SK-N-SH (cell line): ENCODE measurements at regions not wholly inside any gene's neighbourhood (a gene's known extent, or its start where the extent isn't known, plus 50 kb on each side); places are given as distances from the start of the nearest gene placed in this dataset.

Source experiments
- CTCF ChIA-PET: fragments of 300-600, 350-600 bp; formaldehyde crosslinking; extraction: SDS; loops from one replicate; lab custom pipeline; 2021; lab: Yijun Ruan, JAX
- POLR2A ChIA-PET: fragments of 350-600 bp; sonication (Branson Sonifier 250); formaldehyde crosslinking; extraction: SDS; loops from one replicate; lab custom pipeline; 2020; ENCODE audit warnings: antibody characterized with exemption, inconsistent platforms; lab: Yijun Ruan, JAX
- DNase-seq: peaks from one replicate; pipeline ENCODE4 v3.0.0; 2012
- H2AFZ ChIP-seq: fragments of 200-600 bp; sonication (generic); 2 replicates; pipeline ENCODE4 v1.8.1; 2016; ENCODE audit warnings: antibody characterized with exemption, mild to moderate bottlenecking, low read depth
- H3F3A ChIP-seq: fragments of 200-600 bp; sonication (generic); replicated peaks from 2 replicates; pipeline ENCODE3; 2016; ENCODE audit warnings: antibody characterized with exemption, mild to moderate bottlenecking; ENCODE audit not compliant: insufficient read depth
- H3K27ac ChIP-seq, 2 experiments: fragments of 200-500 bp in 1 of 2; fragments of 200-600 bp in 1 of 2; sonication (Bioruptor generic) in 1 of 2; sonication (generic), shearing (Covaris generic) in 1 of 2; 2 replicates each; pipeline versions ENCODE4 v1.5.1 to v1.6.1; 2014 to 2016; ENCODE audit warnings: low read depth in 2 of 2, inconsistent platforms in 1 of 2, low read length in 1 of 2, mild to moderate bottlenecking in 1 of 2, mixed read lengths in 1 of 2
- H3K27me3 ChIP-seq: fragments of 200-600 bp; sonication (generic), shearing (Covaris generic); 2 replicates; pipeline ENCODE4 v1.6.1; 2016; ENCODE audit warnings: mixed run types; ENCODE audit not compliant: insufficient read depth
- H3K36me3 ChIP-seq, 2 experiments: fragments of 200-500 bp in 1 of 2; fragments of 200-600 bp in 1 of 2; sonication (Bioruptor generic) in 1 of 2; sonication (generic) in 1 of 2; replicated peaks in 1 of 2; 2 replicates each; pipeline versions ENCODE3 to v1.5.1; 2014 to 2016; ENCODE audit warnings: low read length in 1 of 2, mild to moderate bottlenecking in 1 of 2; ENCODE audit not compliant: insufficient read depth in 2 of 2, control insufficient read depth in 1 of 2
- H3K4me1 ChIP-seq, 2 experiments: fragments of 200-500 bp in 1 of 2; fragments of 200-600 bp in 1 of 2; sonication (Bioruptor generic) in 1 of 2; sonication (generic), shearing (Covaris generic) in 1 of 2; 2 replicates each; pipeline versions ENCODE4 v1.5.1 to v1.6.1; 2014 to 2016; ENCODE audit warnings: low read depth in 1 of 2, low read length in 1 of 2, mixed run types in 1 of 2; ENCODE audit not compliant: insufficient read depth in 2 of 2, control insufficient read depth in 1 of 2
- H3K4me2 ChIP-seq: fragments of 200-600 bp; sonication (generic), shearing (Covaris generic); 2 replicates; pipeline ENCODE4 v1.6.1; 2017; ENCODE audit warnings: mixed run types
- H3K4me3 ChIP-seq, 2 experiments: fragments of 200-500 bp in 1 of 2; fragments of 200-600 bp in 1 of 2; sonication (Bioruptor generic) in 1 of 2; sonication (generic), shearing (Covaris generic) in 1 of 2; 2 replicates each; pipeline versions ENCODE4 v1.5.1 to v1.8.1; 2014 to 2016; ENCODE audit warnings: low read depth in 2 of 2, inconsistent platforms in 1 of 2, low read length in 1 of 2, mild to moderate bottlenecking in 1 of 2, mixed read lengths in 1 of 2, moderate library complexity in 1 of 2
- H3K79me2 ChIP-seq: fragments of 200-600 bp; sonication (generic); 2 replicates; pipeline ENCODE4 v1.8.1; 2017; ENCODE audit warnings: mild to moderate bottlenecking; ENCODE audit not compliant: insufficient read depth
- H3K9ac ChIP-seq: fragments of 200-600 bp; sonication (generic); 2 replicates; pipeline ENCODE4 v1.6.1; 2017; ENCODE audit warnings: mixed run types
- H3K9me2 ChIP-seq: fragments of 200-600 bp; sonication (generic); 2 replicates; pipeline ENCODE4 v1.6.1; 2017; ENCODE audit warnings: mixed run types
- H3K9me3 ChIP-seq: fragments of 200-600 bp; sonication (generic); 2 replicates; pipeline ENCODE4 v1.6.1; 2017; ENCODE audit warnings: mixed run types, mild to moderate bottlenecking, moderate library complexity
- H4K20me1 ChIP-seq: fragments of 200-600 bp; sonication (generic); 2 replicates; pipeline ENCODE4 v1.6.1; 2017; ENCODE audit warnings: mild to moderate bottlenecking, mixed run types; ENCODE audit not compliant: insufficient read depth
- CHD2 ChIP-seq: fragments of 150-350 bp; IDR thresholded peaks from 2 replicates; pipeline ENCODE4 v1.6.1; 2018; ENCODE audit warnings: low read length; ENCODE audit not compliant: partially characterized antibody
- EP300 ChIP-seq, 2 experiments: IDR thresholded peaks; 2 replicates each; pipeline versions ENCODE4 v1.4.0 to v1.6.1; 2012; ENCODE audit warnings: borderline replicate concordance in 1 of 2, low read depth in 1 of 2, low read length in 1 of 2
- FOSL2 ChIP-seq: IDR thresholded peaks from 2 replicates; pipeline ENCODE4 v1.4.0; 2012; ENCODE audit warnings: low read depth, mild to moderate bottlenecking, moderate library complexity, borderline replicate concordance
- FOXJ3 ChIP-seq: sonication (generic); formaldehyde crosslinking; IDR thresholded peaks from 2 replicates; pipeline ENCODE4 v1.5.1; 2020; ENCODE audit warnings: mild to moderate bottlenecking, missing genetic modification reagents
- FOXM1 ChIP-seq: IDR thresholded peaks from 2 replicates; pipeline ENCODE4 v1.4.0; 2012; ENCODE audit warnings: low read depth, mild to moderate bottlenecking
- GABPA ChIP-seq: IDR thresholded peaks from 2 replicates; pipeline ENCODE4 v1.4.0; 2012; ENCODE audit warnings: low read depth, mild to moderate bottlenecking
- GATA2 ChIP-seq: sonication (generic); formaldehyde crosslinking; IDR thresholded peaks from 2 replicates; pipeline ENCODE4 v1.5.0; 2020; ENCODE audit warnings: mild to moderate bottlenecking, missing genetic modification reagents
- JUND ChIP-seq: IDR thresholded peaks from 2 replicates; pipeline ENCODE4 v1.4.0; 2012
- MEF2A ChIP-seq: IDR thresholded peaks from 2 replicates; pipeline ENCODE4 v1.4.0; 2012; ENCODE audit warnings: low read depth, borderline replicate concordance
- NFIC ChIP-seq: IDR thresholded peaks from 2 replicates; pipeline ENCODE4 v1.4.0; 2012; ENCODE audit warnings: borderline replicate concordance
- POLR2AphosphoS5 ChIP-seq: IDR thresholded peaks from 2 replicates; pipeline ENCODE4 v1.6.1; 2012; ENCODE audit warnings: low read depth, low read length
- RAD21 ChIP-seq: IDR thresholded peaks from 2 replicates; pipeline ENCODE4 v1.6.1; 2012; ENCODE audit warnings: mild to moderate bottlenecking, low read length
- RCOR1 ChIP-seq: fragments of 150-350 bp; IDR thresholded peaks from 2 replicates; pipeline ENCODE4 v1.6.1; 2017; ENCODE audit warnings: antibody characterized with exemption, low read length
- REST ChIP-seq: IDR thresholded peaks from 2 replicates; pipeline ENCODE4 v1.6.1; 2012; ENCODE audit warnings: mild to moderate bottlenecking, low read depth, low read length, moderate library complexity
- RXRA ChIP-seq: IDR thresholded peaks from 2 replicates; pipeline ENCODE4 v1.4.0; 2012; ENCODE audit warnings: low read depth, mild to moderate bottlenecking, borderline replicate concordance
- SMC3 ChIP-seq: IDR thresholded peaks from 2 replicates; pipeline ENCODE4 v1.6.1; 2012; ENCODE audit warnings: low read depth, low read length, improper control_type of control experiment
- TCF12 ChIP-seq: IDR thresholded peaks from 2 replicates; pipeline ENCODE4 v1.4.0; 2012
- TEAD4 ChIP-seq: IDR thresholded peaks from 2 replicates; pipeline ENCODE4 v1.4.0; 2012; ENCODE audit warnings: mild to moderate bottlenecking, borderline replicate concordance; ENCODE audit not compliant: insufficient read depth
- USF1 ChIP-seq: IDR thresholded peaks from 2 replicates; pipeline ENCODE4 v1.4.0; 2012; ENCODE audit warnings: low read depth, borderline replicate concordance
- YY1 ChIP-seq: IDR thresholded peaks from 2 replicates; pipeline ENCODE4 v1.4.0; 2012; ENCODE audit warnings: low read depth, mild to moderate bottlenecking
- WGBS: methylation state at CpG from one replicate; pipeline ENCODE4 v1.1.6; 2017; ENCODE audit warnings: low lambda C conversion rate; 5-methylcytosine and 5-hydroxymethylcytosine counted together
- TF ChIP-seq, protein P1 (sequence below): IDR thresholded peaks from 2 replicates; pipeline ENCODE4 v1.4.0; 2012; ENCODE audit warnings: low read depth
- TF ChIP-seq, protein P2 (sequence below): IDR thresholded peaks from 2 replicates; pipeline ENCODE4 v1.4.0; 2012; ENCODE audit warnings: low read depth, borderline replicate concordance
- TF ChIP-seq, protein P3 (sequence below): fragments of 200-600 bp; sonication (generic); IDR thresholded peaks from 2 replicates; pipeline ENCODE4 v1.6.1; 2017; ENCODE audit warnings: antibody characterized with exemption, mild to moderate bottlenecking, moderate library complexity
- TF ChIP-seq, protein P4 (sequence below): IDR thresholded peaks from 2 replicates; pipeline ENCODE4; 2012

DNA sequence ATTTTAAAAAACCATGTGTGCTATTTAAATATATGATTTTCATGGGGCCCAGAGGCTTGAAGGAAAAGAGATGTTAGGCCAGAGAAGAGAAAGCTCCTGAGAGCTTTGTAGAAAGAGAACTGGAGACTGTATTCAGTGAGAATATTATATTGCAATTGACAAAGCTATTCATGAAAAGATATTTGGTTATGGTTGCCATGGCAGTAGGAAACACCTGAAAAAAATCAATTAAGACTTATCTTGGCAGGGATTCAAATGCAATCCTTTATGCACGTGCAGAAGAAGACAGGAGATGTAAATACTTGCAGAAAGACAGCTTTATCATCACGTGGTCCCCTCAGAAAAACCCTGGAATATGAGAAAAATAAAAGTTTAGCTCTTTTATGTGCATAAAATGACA lies 636.0 kb upstream of the TBL1XR1 start (continued):
- TF ChIP-seq CHD2 = no peak

DNA sequence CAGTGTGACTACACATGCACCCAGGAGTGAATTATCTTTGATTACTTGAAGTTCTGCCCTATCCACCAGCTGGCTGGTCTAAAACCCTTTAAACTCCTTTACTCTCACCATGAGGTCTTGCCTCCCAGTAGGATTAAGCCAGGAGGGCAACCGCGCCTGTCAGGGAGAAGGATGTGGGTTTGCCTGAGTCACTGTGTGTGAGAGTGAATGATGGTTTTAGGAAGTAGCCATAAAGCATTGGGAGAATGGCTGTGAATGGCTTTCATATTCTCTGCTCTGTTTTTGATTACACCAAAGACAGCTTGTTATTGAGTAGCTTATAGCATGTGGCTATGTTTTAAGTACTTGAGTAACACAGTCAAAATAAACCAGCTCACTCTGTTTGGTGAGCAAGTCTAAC lies 637.7 kb upstream of the TBL1XR1 start:
- Histone ChIP-seq H3K9ac (no peak overlapping the region; the same call in 1 of the 2 replicates), H3K4me2 (peak overlapping the region; percentile 30; the same call in 1 of the 2 replicates), H3K27ac (peak overlapping the region; percentile 80 to 81), H3K79me2 (no peaks in the 10 kb centered on the region), H4K20me1 (no peaks in the 10 kb centered on the region), H3K36me3 (no peaks in the 10 kb centered on the region), H3K4me1 (peaks cover 29 to 34% of the 10 kb centered on the region in 2 experiments), H3K4me3 (no peak overlapping the region), H2AFZ (no peak overlapping the region), H3K9me2 (no peaks in the 10 kb centered on the region), H3K27me3 (no peaks in the 10 kb centered on the region), H3K9me3 (no peaks in the 10 kb centered on the region), H3F3A (peaks cover 12% of the 10 kb centered on the region)
- DNase-seq = no peak
- WGBS = 10% methylated on average over 2 of the region's 2 CpGs
- ChIA-PET POLR2A (no interaction called here), CTCF (interaction anchor here (0.7 kb wide), 1 partner anchor 9 kb away, joined by 3 read pairs; no protein-coding TSS in a partner anchor)
- peak; percentile 99 for TF ChIP-seq JUND
- peak; percentile 87 for TF ChIP-seq POLR2AphosphoS5
- TF ChIP-seq REST = peak; percentile 77
- TF ChIP-seq RXRA = peak; percentile 91; the same call in 1 of the 2 replicates
- TF ChIP-seq, protein P1, sequence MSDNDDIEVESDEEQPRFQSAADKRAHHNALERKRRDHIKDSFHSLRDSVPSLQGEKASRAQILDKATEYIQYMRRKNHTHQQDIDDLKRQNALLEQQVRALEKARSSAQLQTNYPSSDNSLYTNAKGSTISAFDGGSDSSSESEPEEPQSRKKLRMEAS = peak; percentile 87
- no peak for TF ChIP-seq GATA2 (CRISPR knock-in tag)
- peak; percentile 100 for TF ChIP-seq TCF12
- TF ChIP-seq NFIC = peak; percentile 95
- no peak for TF ChIP-seq FOXJ3 (CRISPR knock-in tag)
- TF ChIP-seq GABPA = no peak
- peak; percentile 78; the same call in 1 of the 2 replicates for TF ChIP-seq MEF2A
- TF ChIP-seq USF1 = 0 out of 2 replicates have a peak, but pooled peaks have one; percentile 5
- TF ChIP-seq RAD21 = no peak
- peak; percentile 81 to 100 for TF ChIP-seq EP300 (IDR thresholded peaks at IDR 0.05; ENCODE audit: borderline replicate concordance in 1 of 2, low read depth in 1 of 2, low read length in 1 of 2)
- TF ChIP-seq TEAD4 = peak; percentile 98
- TF ChIP-seq RCOR1 = no peak
- TF ChIP-seq, protein P2, sequence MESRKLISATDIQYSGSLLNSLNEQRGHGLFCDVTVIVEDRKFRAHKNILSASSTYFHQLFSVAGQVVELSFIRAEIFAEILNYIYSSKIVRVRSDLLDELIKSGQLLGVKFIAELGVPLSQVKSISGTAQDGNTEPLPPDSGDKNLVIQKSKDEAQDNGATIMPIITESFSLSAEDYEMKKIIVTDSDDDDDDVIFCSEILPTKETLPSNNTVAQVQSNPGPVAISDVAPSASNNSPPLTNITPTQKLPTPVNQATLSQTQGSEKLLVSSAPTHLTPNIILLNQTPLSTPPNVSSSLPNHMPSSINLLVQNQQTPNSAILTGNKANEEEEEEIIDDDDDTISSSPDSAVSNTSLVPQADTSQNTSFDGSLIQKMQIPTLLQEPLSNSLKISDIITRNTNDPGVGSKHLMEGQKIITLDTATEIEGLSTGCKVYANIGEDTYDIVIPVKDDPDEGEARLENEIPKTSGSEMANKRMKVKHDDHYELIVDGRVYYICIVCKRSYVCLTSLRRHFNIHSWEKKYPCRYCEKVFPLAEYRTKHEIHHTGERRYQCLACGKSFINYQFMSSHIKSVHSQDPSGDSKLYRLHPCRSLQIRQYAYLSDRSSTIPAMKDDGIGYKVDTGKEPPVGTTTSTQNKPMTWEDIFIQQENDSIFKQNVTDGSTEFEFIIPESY = peak; percentile 90
- TF ChIP-seq FOXM1 = peak; percentile 93
- peak; percentile 27; the same call in 1 of the 2 replicates for TF ChIP-seq YY1
- peak; percentile 95 for TF ChIP-seq FOSL2
- no peak for TF ChIP-seq SMC3
- TF ChIP-seq, protein P3, sequence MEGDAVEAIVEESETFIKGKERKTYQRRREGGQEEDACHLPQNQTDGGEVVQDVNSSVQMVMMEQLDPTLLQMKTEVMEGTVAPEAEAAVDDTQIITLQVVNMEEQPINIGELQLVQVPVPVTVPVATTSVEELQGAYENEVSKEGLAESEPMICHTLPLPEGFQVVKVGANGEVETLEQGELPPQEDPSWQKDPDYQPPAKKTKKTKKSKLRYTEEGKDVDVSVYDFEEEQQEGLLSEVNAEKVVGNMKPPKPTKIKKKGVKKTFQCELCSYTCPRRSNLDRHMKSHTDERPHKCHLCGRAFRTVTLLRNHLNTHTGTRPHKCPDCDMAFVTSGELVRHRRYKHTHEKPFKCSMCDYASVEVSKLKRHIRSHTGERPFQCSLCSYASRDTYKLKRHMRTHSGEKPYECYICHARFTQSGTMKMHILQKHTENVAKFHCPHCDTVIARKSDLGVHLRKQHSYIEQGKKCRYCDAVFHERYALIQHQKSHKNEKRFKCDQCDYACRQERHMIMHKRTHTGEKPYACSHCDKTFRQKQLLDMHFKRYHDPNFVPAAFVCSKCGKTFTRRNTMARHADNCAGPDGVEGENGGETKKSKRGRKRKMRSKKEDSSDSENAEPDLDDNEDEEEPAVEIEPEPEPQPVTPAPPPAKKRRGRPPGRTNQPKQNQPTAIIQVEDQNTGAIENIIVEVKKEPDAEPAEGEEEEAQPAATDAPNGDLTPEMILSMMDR = no peak
- TF ChIP-seq, protein P4, sequence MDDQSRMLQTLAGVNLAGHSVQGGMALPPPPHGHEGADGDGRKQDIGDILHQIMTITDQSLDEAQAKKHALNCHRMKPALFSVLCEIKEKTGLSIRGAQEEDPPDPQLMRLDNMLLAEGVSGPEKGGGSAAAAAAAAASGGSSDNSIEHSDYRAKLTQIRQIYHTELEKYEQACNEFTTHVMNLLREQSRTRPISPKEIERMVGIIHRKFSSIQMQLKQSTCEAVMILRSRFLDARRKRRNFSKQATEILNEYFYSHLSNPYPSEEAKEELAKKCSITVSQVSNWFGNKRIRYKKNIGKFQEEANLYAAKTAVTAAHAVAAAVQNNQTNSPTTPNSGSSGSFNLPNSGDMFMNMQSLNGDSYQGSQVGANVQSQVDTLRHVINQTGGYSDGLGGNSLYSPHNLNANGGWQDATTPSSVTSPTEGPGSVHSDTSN = peak; percentile 100
